Osteoblast (primary cell): ENCODE measurements at regions not wholly inside any gene's neighbourhood (a gene's known extent, or its start where the extent isn't known, plus 50 kb on each side); places are given as distances from the start of the nearest gene placed in this dataset.
"Not testable (repeated sequence)": the region's sequence is repeated elsewhere in the genome, so short reads cannot be mapped to it uniquely, and the experiment has no call there.

ENCODE experiments used
- DNase-seq: peaks from one replicate; pipeline ENCODE4 v3.0.0; 2011; ENCODE audit warnings: low spot score, mixed read lengths; ENCODE audit not compliant: insufficient read length; ENCODE audit errors: missing footprints
- H2AFZ ChIP-seq: 2 replicates; pipeline ENCODE4 v1.6.0; 2011; ENCODE audit warnings: mild to moderate bottlenecking, low read length
- H3K27ac ChIP-seq: 2 replicates; pipeline ENCODE4 v1.5.1; 2011; ENCODE audit warnings: mild to moderate bottlenecking, low read depth, low read length, moderate library complexity
- H3K27me3 ChIP-seq: 2 replicates; pipeline ENCODE4 v1.6.0; 2012; ENCODE audit warnings: mild to moderate bottlenecking, control low read depth, inconsistent platforms, low read length, moderate library complexity; ENCODE audit not compliant: insufficient read depth
- H3K36me3 ChIP-seq: 2 replicates; pipeline ENCODE4 v1.5.1; 2011; ENCODE audit warnings: mild to moderate bottlenecking, low read length, control low read depth, moderate library complexity; ENCODE audit not compliant: insufficient read depth
- H3K4me1 ChIP-seq: 2 replicates; pipeline ENCODE4 v1.5.1; 2011; ENCODE audit warnings: mild to moderate bottlenecking, low read length, control low read depth, moderate library complexity; ENCODE audit not compliant: insufficient read depth
- H3K4me2 ChIP-seq: 2 replicates; pipeline ENCODE4 v1.6.0; 2011; ENCODE audit warnings: mild to moderate bottlenecking, low read length; ENCODE audit not compliant: insufficient read depth
- H3K4me3 ChIP-seq: fragments of 200-600 bp; sonication (generic); 3 replicates; pipeline ENCODE4 v1.5.1; 2012; ENCODE audit warnings: mild to moderate bottlenecking, low read length, inconsistent platforms; ENCODE audit not compliant: insufficient read depth
- H3K79me2 ChIP-seq: 2 replicates; pipeline ENCODE4 v1.6.0; 2012; ENCODE audit warnings: mild to moderate bottlenecking, low read length, control low read depth, inconsistent platforms; ENCODE audit not compliant: insufficient read depth
- H3K9me3 ChIP-seq: 2 replicates; pipeline ENCODE4 v1.5.1; 2011; ENCODE audit warnings: low read depth, low read length, control low read depth
- H4K20me1 ChIP-seq: 2 replicates; pipeline ENCODE4 v1.6.0; 2012; ENCODE audit warnings: mild to moderate bottlenecking, low read length, control low read depth; ENCODE audit not compliant: insufficient read depth
- TF ChIP-seq, protein P1 (sequence below): IDR thresholded peaks from 2 replicates; pipeline ENCODE4 v1.5.1; 2011; ENCODE audit warnings: mild to moderate bottlenecking, low read depth, low read length, moderate library complexity; ENCODE audit errors: extremely low read depth

DNA sequence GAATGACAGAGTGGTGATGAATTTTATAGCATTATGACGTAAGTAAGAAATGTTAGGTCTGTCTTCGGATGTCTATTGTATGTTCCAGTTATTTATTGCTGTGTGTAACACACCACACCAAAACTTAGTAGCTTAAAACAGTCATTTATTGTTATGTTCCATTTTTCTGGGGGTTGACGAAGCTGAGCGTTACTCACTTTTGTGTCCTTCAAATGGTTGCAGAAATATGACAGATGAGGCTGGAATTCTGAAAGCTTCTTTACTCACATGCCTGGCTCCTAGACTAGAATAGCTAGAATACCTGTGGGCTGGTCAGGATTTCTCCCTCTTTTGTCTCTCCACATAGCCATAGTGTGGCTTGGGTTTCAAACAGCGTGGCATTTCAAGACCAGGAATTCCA, 62.1 kb upstream of the S1PR1 start:
- Histone ChIP-seq H3K36me3 (no peaks in the 10 kb centered on the region), H3K4me1 (peaks cover 29% of the 10 kb centered on the region), H3K27me3 (no peaks in the 10 kb centered on the region), H3K4me2 (peak overlapping the region; percentile 72), H3K79me2 (no peaks in the 10 kb centered on the region), H4K20me1 (no peaks in the 10 kb centered on the region), H3K9me3 (no peaks in the 10 kb centered on the region), H2AFZ (peak overlapping the region; percentile 69), H3K27ac (peak overlapping the region; percentile 83), H3K4me3 (peak overlapping the region; percentile 23)
- DNase-seq = peak; percentile 87
- TF ChIP-seq, protein P1, sequence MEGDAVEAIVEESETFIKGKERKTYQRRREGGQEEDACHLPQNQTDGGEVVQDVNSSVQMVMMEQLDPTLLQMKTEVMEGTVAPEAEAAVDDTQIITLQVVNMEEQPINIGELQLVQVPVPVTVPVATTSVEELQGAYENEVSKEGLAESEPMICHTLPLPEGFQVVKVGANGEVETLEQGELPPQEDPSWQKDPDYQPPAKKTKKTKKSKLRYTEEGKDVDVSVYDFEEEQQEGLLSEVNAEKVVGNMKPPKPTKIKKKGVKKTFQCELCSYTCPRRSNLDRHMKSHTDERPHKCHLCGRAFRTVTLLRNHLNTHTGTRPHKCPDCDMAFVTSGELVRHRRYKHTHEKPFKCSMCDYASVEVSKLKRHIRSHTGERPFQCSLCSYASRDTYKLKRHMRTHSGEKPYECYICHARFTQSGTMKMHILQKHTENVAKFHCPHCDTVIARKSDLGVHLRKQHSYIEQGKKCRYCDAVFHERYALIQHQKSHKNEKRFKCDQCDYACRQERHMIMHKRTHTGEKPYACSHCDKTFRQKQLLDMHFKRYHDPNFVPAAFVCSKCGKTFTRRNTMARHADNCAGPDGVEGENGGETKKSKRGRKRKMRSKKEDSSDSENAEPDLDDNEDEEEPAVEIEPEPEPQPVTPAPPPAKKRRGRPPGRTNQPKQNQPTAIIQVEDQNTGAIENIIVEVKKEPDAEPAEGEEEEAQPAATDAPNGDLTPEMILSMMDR = no peak

DNA sequence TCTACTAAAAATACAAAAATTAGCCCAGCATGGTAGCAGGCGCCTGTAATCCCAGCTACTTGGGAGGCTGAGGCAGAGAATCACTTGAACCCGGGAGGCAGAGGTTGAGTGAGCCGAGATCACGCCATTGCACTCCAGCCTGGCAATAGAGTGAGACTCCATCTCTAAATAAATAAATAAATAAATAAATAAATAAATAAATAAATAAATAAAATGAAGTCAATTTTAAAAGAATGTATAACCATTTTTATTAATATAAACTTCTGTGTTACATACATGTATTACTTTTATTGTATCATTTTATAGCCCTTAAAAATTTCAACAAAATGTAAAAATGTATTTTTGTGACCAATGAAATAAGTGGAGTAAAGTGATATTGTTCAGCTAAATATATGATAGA, 62.5 kb upstream of the S1PR1 start:
- not testable (repeated sequence) for DNase-seq, H3K4me3 ChIP-seq, H4K20me1 ChIP-seq, H3K27me3 ChIP-seq, H3K9me3 ChIP-seq, H3K36me3 ChIP-seq, H3K79me2 ChIP-seq, H2AFZ ChIP-seq
- Histone ChIP-seq H3K4me1 (peaks cover 29% of the 10 kb centered on the region), H3K27ac (peak overlapping the region; percentile 83), H3K4me2 (peak overlapping the region; percentile 72)

DNA sequence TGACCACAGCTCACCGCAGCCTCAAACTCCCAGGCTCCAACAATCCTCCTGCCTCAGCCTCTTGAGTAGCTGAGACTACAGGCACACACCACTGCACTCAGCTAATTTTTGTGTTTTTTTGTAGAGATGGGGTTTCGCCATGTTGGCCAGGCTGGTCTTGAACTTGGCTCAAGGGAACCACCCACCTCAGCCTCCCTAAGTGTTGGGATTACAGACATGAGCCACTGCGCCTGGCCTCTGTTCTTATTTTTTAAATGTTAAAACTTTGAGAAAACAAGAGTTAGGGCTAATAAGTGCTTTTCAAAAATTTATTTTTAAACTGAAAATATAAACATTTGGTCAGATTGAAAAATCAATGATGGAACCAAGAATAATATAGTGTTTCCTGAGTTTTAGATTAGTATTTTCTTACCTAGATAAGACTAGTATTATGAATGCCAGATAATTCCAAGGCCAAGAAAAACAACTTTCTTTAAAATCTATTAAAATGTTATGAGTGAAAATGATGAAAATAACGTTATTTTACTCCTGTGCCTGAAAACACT, 66.2 kb upstream of the S1PR1 start:
- DNase-seq = no peak
- TF ChIP-seq, protein P1 = no peak
- Histone ChIP-seq H3K27ac (no peak overlapping the region), H3K27me3 (no peaks in the 10 kb centered on the region), H4K20me1 (no peaks in the 10 kb centered on the region), H3K4me3 (no peak overlapping the region), H3K9me3 (no peaks in the 10 kb centered on the region), H3K36me3 (no peaks in the 10 kb centered on the region), H2AFZ (no peak overlapping the region), H3K4me1 (peaks cover 21% of the 10 kb centered on the region), H3K79me2 (no peaks in the 10 kb centered on the region), H3K4me2 (no peak overlapping the region)

DNA sequence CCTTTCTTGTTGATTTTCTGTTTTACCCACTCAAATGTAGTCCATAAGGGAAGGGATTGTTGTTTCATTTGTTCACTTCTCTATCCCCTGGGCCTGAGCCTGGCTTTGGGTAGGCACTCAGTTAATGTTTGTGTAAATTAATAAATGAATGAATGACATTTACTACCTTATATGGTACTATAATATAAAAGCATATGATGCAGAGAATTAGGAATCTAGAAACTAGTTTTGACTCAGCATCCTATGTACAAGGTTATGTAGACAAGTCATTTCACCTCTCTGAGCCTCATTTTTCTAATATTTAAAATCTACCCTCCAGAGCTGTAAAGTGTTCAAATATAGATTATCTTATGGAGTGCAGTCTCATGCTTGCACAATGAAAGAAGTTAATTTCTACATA, 68.9 kb upstream of the S1PR1 start:
- H3K4me3 ChIP-seq = no peak overlapping the region
- H3K4me2 ChIP-seq = no peak overlapping the region
- H3K27me3 ChIP-seq = no peaks in the 10 kb centered on the region
- no peaks in the 10 kb centered on the region for H3K36me3 ChIP-seq
- no peaks in the 10 kb centered on the region for H4K20me1 ChIP-seq
- H3K79me2 ChIP-seq = no peaks in the 10 kb centered on the region
- no peak overlapping the region for H3K27ac ChIP-seq
- TF ChIP-seq, protein P1 = no peak
- H2AFZ ChIP-seq = no peak overlapping the region
- no peak for DNase-seq
- no peaks in the 10 kb centered on the region for H3K4me1 ChIP-seq
- no peaks in the 10 kb centered on the region for H3K9me3 ChIP-seq
